Upper lobe of left lung (tissue), 4 donors: ENCODE measurements at regions not wholly inside any gene's neighbourhood (a gene's known extent, or its start where the extent isn't known, plus 50 kb on each side); places are given as distances from the start of the nearest gene placed in this dataset.

ENCODE experiments used
- EP300 ChIP-seq, 4 donors: sonication (generic); formaldehyde crosslinking; IDR thresholded peaks; one replicate each; pipeline ENCODE4 v1.5.1; 2017; ENCODE audit warnings: antibody characterized with exemption in 4 of 4, control low read depth in 2 of 4
- POLR2A ChIP-seq, 4 donors: fragments of 450-650 bp; IDR thresholded peaks; one replicate each; pipeline ENCODE4 v1.5.1; 2016 to 2017; ENCODE audit warnings: antibody characterized with exemption in 4 of 4, mild to moderate bottlenecking in 2 of 4
- POLR2AphosphoS5 ChIP-seq, 2 donors: sonication (generic); formaldehyde crosslinking; IDR thresholded peaks; one replicate each; pipeline ENCODE4 v1.5.1; 2017; ENCODE audit warnings: antibody characterized with exemption in 2 of 2
- TF ChIP-seq, protein P1 (sequence below), 6 experiments: fragments of 450-650 bp in 4 of 6; fragments of 200-600 bp in 2 of 6; sonication (generic) in 2 of 6; IDR thresholded peaks; one replicate each; pipeline ENCODE4 v1.5.1; 2016 to 2019; ENCODE audit warnings: antibody characterized with exemption in 6 of 6

DNA sequence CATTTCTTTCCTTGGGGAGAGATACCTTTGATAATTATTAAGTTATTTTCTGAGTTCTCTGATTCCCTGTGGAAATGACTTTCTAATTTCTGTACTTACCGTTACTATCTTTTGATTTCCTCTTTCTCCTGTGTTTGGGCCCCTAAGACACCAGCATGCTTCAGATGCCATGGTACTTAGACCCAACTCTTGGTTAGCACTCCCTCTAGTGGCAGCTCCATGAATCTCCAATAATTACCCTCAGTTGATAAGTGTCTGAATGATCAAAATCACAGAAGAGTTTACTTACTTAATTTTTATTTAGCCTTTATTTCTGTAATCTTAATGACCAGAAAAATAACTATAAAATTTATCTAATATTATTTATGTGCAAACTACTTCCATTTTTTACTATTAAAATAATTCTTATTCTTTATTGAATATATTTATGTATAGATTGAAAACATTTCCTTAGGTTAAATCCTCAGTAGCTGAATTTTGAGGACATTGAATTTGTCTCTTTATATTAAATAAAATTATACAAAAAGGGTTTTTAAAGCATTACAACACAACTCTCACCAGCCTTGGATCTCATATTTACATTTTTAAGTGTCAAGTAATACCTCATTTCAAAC is 300.4 kb downstream of the KCNS3 start:
- TF ChIP-seq, protein P1, sequence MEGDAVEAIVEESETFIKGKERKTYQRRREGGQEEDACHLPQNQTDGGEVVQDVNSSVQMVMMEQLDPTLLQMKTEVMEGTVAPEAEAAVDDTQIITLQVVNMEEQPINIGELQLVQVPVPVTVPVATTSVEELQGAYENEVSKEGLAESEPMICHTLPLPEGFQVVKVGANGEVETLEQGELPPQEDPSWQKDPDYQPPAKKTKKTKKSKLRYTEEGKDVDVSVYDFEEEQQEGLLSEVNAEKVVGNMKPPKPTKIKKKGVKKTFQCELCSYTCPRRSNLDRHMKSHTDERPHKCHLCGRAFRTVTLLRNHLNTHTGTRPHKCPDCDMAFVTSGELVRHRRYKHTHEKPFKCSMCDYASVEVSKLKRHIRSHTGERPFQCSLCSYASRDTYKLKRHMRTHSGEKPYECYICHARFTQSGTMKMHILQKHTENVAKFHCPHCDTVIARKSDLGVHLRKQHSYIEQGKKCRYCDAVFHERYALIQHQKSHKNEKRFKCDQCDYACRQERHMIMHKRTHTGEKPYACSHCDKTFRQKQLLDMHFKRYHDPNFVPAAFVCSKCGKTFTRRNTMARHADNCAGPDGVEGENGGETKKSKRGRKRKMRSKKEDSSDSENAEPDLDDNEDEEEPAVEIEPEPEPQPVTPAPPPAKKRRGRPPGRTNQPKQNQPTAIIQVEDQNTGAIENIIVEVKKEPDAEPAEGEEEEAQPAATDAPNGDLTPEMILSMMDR (IDR thresholded peaks at IDR 0.05) = peak; percentile 52 to 84 (median 64)
- TF ChIP-seq POLR2A (IDR thresholded peaks at IDR 0.05) (no peak), EP300 (IDR thresholded peaks at IDR 0.05) (no peak), POLR2AphosphoS5 (IDR thresholded peaks at IDR 0.05) (no peak)
